SKM-1 (cell line): ENCODE measurements at regions not wholly inside any gene's neighbourhood (a gene's known extent, or its start where the extent isn't known, plus 50 kb on each side); places are given as distances from the start of the nearest gene placed in this dataset.
"Not testable (repeated sequence)": the region's sequence is repeated elsewhere in the genome, so short reads cannot be mapped to it uniquely, and the experiment has no call there.

Source experiments
- DNase-seq: peaks from one replicate; lab custom pipeline; 2025; ENCODE audit not compliant: unreplicated experiment; lab: John Stamatoyannopoulos, UW

DNA sequence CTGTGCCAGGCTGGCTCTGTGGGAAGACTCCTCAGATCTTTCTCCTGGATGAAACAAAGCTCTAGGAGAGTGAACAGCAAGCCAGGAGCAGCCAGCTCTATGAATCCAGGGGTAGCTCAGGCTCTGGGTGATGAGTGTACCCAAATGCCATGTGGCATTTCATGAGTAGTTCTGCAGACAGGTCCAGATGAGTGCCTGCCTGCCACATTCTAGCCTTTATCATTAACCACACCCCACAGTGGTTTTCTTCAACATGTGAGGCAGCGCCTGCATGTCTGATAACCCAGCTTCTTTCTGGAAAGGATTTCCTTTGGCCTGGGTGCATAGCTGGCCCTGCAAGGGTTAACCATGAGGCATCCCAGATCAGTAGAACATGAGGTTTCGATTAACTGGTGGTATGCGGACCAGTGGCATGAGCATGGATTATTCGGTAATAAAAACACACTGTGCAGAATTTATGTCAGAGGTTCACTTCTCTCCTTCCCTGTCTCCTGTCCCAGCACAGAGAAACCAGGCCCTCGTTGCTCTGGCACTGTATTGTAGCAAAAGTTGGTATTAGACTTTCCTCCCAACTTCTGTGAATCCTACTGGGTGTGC lies 381.9 kb upstream of the ZNF462 start:
- no peak for DNase-seq

- DNase-seq = no peak
Measured at GRCh38 chr9:106482733-106483132, 380.2 kb upstream of the ZNF462 start.

GRCh38 chr9:106486685-106487084 lies 376.3 kb upstream of the ZNF462 start:
- no peak for DNase-seq

GRCh38 chr9:106487266-106487665 lies 375.7 kb upstream of the ZNF462 start:
- DNase-seq = no peak

- DNase-seq = not testable (repeated sequence)
Measured at GRCh38 chr9:106492126-106492525, 370.8 kb upstream of the ZNF462 start.

GRCh38 chr9:106500171-106500570 lies 362.8 kb upstream of the ZNF462 start:
- no peak for DNase-seq

DNA sequence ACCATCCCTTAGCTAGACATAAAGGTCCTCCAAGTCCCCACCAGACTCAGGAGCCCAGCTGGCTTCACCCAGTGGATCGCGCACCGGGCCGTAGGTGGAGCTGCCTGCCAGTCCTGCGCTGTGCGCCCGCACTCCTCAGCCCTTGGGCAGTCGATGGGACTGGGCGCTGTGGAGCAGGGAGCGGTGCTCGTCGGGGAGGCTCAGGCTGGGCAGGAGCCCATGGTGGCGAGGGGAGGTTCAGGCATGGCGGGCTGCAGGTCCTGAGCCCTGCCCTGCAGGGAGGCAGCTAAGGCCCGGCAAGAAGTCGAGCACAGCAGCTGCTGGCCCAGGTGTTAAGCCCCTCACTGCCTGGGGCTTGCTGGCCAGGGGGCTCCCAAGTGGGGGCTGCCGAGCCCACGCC lies 361.8 kb upstream of the ZNF462 start:
- not testable (repeated sequence) for DNase-seq

DNA sequence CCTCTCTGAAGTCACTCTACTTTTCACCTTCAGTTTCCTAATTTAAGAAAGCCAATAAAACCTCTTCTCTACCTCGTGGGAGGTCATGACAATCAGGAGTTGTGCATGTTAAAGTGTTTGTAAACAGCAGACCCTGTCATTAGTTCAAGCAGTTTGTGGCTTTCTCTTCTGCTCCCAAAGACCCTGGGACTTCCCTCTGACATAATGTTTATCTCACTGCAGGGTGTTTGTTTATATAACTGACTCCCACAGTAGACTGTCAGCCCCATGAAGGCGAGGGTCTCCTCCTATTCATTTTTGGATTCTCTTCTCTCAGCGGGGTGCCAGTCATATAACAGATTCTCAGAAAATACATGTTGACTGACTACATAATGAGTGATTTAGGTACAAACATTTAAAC lies 360.0 kb upstream of the ZNF462 start:
- DNase-seq = no peak

- no peak for DNase-seq
Measured at GRCh38 chr9:106503759-106504158, 359.2 kb upstream of the ZNF462 start.

- DNase-seq = no peak
Measured at GRCh38 chr9:106526716-106527204, 336.2 kb upstream of the ZNF462 start.

- DNase-seq = no peak
Measured at GRCh38 chr9:106528158-106528557, 334.8 kb upstream of the ZNF462 start.

- no peak for DNase-seq
Measured at GRCh38 chr9:106529616-106530015, 333.4 kb upstream of the ZNF462 start.

- no peak for DNase-seq
Measured at GRCh38 chr9:106531491-106531890, 331.5 kb upstream of the ZNF462 start.

DNA sequence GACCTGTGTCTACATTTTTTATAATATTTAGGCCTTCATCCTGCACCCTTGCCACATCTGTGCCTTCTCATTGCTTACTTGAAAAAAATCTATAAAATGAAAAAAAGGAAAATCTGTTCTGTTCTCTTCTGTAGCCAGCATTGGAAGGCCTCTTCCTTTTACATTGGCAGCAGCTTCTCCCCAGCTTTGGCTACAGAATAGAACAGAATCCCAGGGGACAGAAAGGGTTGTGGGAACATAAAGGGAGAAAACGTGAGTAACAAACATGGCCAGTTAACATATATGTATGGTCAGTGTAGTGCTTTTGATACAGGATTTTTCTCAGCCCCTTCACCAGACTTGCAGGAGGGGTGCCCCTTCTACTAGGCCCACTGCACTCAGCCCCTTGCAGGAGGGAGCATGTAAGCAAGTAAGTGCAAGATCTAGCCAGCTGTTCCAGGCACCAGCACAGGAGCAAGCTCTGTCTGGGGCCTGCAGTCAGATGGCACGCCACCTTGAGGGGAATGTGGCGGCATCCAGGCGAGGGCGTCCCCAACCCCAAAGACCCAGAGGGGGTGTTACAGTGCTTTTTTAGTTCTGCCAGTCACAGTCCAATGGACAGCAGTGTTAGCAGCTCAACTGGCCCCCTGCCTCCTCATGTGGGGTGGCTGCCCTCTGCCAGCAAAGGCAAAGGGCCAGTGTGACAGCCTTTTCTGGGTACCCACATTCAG lies 330.5 kb upstream of the ZNF462 start:
- no peak for DNase-seq

DNA sequence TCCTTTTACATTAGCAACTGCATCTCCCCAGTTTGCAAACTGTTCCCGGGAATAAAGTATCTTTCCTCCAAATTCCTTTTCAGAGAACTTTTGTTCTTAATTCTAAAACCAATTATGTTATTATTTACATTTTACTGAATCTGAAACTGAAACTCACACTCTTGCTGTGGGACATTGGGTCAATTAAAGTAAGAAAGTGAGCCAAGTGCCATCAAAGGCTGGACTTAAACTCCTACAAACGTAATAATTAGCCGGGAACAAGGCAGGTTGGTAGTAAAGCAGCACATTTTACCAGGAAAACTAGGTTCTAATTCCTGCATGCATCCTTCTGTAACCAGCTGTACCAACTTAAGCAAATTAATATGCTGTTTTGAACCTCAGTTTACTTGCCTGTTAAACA lies 328.2 kb upstream of the ZNF462 start:
- DNase-seq = no peak

- DNase-seq = no peak
Measured at GRCh38 chr9:106535439-106535838, 327.5 kb upstream of the ZNF462 start.

GRCh38 chr9:106557996-106558667 lies 304.8 kb upstream of the ZNF462 start:
- DNase-seq = no peak

DNA sequence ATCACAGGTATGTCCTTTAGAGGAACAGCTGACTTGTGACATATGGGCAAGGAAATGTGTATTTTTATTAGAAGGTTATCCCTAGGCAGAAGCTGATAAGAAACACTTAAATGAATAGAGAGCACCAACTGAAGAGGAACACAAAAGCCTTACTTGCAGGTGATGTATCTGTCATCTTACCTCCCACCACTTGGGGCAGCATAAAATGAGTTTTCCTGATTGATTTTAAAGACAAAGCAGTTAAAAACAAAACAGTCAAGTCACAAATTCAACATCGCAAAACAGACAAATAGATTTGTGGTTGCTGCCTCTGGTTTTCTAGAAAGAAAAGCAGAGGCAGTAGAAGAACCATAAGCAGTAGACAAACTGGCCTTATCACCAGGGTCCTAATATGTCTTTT lies 302.4 kb upstream of the ZNF462 start:
- DNase-seq = no peak

DNA sequence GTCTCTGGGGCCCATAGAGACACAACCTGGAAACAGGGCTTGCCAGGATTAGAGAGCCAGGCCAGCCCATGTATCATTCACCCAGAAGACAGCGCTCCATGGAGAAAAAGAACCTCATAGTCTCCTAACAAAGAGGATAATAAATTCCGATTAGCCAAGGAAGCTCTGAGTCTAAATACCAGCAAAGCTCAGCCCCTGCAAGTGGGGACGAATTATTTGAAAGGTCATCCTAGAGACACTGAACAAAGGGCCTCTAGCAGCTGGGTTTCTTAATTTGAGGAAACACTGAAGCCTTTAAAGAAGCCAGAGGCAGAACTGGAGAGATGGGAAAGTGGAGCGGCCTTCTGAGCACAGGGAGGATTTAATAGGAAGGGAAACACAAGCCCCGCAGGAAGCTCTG lies 287.1 kb upstream of the ZNF462 start:
- no peak for DNase-seq

DNA sequence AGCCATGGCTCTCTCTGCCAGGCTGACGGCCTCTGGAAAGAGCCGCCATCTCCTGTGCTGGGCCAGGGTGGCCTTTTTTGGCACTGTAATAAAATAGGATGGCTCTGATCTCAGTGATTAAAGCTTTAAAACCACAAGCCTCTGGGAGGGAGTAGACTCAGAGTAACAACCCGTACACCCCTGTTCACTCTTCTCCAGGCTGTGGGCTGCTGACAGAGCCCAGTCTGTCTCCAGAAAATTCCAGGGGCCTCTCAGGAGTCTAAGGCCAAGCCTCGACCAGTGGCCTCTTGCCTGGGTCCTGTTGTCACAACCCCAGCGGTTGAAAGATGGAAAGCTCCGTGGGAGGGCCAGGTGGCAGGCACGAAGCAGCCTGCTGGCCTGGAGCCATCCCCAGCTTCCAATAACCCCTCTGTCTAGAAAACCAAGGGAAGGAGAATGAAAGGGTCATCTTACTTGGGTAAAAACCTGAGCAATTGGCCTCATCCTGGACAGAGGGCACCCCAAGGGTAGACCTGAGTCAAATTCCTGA lies 286.7 kb upstream of the ZNF462 start:
- DNase-seq = no peak

GRCh38 chr9:106577121-106577520 lies 285.8 kb upstream of the ZNF462 start:
- no peak for DNase-seq

GRCh38 chr9:106580546-106580945 lies 282.4 kb upstream of the ZNF462 start:
- no peak for DNase-seq
